ENCODE measurements at regions not wholly inside any gene's neighbourhood (a gene's known extent, or its start where the extent isn't known, plus 50 kb on each side); places are given as distances from the start of the nearest gene placed in this dataset.

DNA sequence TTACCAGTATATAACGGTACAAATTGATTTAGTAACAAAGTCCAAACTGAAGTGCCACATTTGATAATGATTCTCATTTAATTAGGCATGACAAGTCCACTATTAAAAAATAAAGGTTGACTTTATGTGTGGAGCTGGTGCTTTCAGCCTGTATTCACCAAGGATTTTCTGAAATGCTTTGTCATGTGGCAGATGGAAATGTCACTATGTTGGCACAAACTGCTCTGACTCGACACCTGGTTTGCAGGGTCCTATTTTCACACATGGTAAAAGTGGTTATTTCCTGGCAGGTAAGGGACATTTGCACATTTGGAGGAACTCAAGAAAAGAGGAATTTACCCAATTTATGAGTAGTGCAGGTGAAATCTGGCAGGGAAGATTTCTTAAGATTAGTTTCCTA is 572.6 kb upstream of the MDGA2 start:
- ATAC-seq: no peak
- TF ChIP-seq GLIS3 (CRISPR knock-in tag; IDR thresholded peaks at IDR 0.05) (no peak), OSR1 (CRISPR knock-in tag; IDR thresholded peaks at IDR 0.05) (no peak), ESRRG (CRISPR knock-in tag; IDR thresholded peaks at IDR 0.05) (no peak), CSRNP3 (CRISPR knock-in tag; IDR thresholded peaks at IDR 0.05) (no peak), ZNF8 (CRISPR knock-in tag; IDR thresholded peaks at IDR 0.05) (no peak), ZNF70 (CRISPR knock-in tag; IDR thresholded peaks at IDR 0.05) (no peak), RARB (CRISPR knock-in tag; IDR thresholded peaks at IDR 0.05) (no peak), ZNF565 (CRISPR knock-in tag; conservative IDR thresholded peaks at IDR 0.05; ENCODE audit: low read depth) (no peak), TSHZ2 (CRISPR knock-in tag; IDR thresholded peaks at IDR 0.05) (no peak), ZC3H10 (CRISPR knock-in tag; IDR thresholded peaks at IDR 0.05) (no peak), PPARA (CRISPR knock-in tag; IDR thresholded peaks at IDR 0.05; ENCODE audit: borderline replicate concordance) (no peak), TOX (CRISPR knock-in tag; IDR thresholded peaks at IDR 0.05; ENCODE audit: borderline replicate concordance) (no peak), CREB5 (CRISPR knock-in tag; IDR thresholded peaks at IDR 0.05; ENCODE audit: low read depth) (no peak), CSDC2 (CRISPR knock-in tag; IDR thresholded peaks at IDR 0.05) (no peak)
- TF ChIP-seq, protein P1, sequence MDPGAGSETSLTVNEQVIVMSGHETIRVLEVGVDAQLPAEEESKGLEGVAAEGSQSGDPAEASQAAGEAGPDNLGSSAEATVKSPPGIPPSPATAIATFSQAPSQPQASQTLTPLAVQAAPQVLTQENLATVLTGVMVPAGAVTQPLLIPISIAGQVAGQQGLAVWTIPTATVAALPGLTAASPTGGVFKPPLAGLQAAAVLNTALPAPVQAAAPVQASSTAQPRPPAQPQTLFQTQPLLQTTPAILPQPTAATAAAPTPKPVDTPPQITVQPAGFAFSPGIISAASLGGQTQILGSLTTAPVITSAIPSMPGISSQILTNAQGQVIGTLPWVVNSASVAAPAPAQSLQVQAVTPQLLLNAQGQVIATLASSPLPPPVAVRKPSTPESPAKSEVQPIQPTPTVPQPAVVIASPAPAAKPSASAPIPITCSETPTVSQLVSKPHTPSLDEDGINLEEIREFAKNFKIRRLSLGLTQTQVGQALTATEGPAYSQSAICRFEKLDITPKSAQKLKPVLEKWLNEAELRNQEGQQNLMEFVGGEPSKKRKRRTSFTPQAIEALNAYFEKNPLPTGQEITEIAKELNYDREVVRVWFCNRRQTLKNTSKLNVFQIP (CRISPR knock-in tag; IDR thresholded peaks at IDR 0.05; ENCODE audit: borderline replicate concordance, low read depth): no peak
- TF ChIP-seq, protein P2, sequence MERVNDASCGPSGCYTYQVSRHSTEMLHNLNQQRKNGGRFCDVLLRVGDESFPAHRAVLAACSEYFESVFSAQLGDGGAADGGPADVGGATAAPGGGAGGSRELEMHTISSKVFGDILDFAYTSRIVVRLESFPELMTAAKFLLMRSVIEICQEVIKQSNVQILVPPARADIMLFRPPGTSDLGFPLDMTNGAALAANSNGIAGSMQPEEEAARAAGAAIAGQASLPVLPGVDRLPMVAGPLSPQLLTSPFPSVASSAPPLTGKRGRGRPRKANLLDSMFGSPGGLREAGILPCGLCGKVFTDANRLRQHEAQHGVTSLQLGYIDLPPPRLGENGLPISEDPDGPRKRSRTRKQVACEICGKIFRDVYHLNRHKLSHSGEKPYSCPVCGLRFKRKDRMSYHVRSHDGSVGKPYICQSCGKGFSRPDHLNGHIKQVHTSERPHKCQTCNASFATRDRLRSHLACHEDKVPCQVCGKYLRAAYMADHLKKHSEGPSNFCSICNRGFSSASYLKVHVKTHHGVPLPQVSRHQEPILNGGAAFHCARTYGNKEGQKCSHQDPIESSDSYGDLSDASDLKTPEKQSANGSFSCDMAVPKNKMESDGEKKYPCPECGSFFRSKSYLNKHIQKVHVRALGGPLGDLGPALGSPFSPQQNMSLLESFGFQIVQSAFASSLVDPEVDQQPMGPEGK (CRISPR knock-in tag; IDR thresholded peaks at IDR 0.05; ENCODE audit: borderline replicate concordance): no peak

GRCh38 chr14:48243900-48244299 is 568.5 kb upstream of the MDGA2 start:
- TF ChIP-seq OSR1 (CRISPR knock-in tag; IDR thresholded peaks at IDR 0.05) (no peak), ESRRG (CRISPR knock-in tag; IDR thresholded peaks at IDR 0.05) (no peak), ZNF565 (CRISPR knock-in tag; conservative IDR thresholded peaks at IDR 0.05; ENCODE audit: low read depth) (no peak), PPARA (CRISPR knock-in tag; IDR thresholded peaks at IDR 0.05; ENCODE audit: borderline replicate concordance) (no peak), TOX (CRISPR knock-in tag; IDR thresholded peaks at IDR 0.05; ENCODE audit: borderline replicate concordance) (no peak), CREB5 (CRISPR knock-in tag; IDR thresholded peaks at IDR 0.05; ENCODE audit: low read depth) (no peak), GLIS3 (CRISPR knock-in tag; IDR thresholded peaks at IDR 0.05) (no peak), ZFP3 (CRISPR knock-in tag; IDR thresholded peaks at IDR 0.05) (no peak), CSRNP3 (CRISPR knock-in tag; IDR thresholded peaks at IDR 0.05) (no peak), ISL1 (CRISPR knock-in tag; IDR thresholded peaks at IDR 0.05) (no peak), ZNF70 (CRISPR knock-in tag; IDR thresholded peaks at IDR 0.05) (no peak), ZFP30 (CRISPR knock-in tag; IDR thresholded peaks at IDR 0.05) (no peak), ZNF8 (CRISPR knock-in tag; IDR thresholded peaks at IDR 0.05) (no peak)
- TF ChIP-seq, protein P2 (CRISPR knock-in tag; IDR thresholded peaks at IDR 0.05; ENCODE audit: borderline replicate concordance): no peak
- TF ChIP-seq, protein P1 (CRISPR knock-in tag; IDR thresholded peaks at IDR 0.05; ENCODE audit: borderline replicate concordance, low read depth): no peak
- ATAC-seq: no peak

Data from SK-N-SH treated with all-trans-retinoic acid at 6 μM for 48 hours (cell line).